HCT116 (cell line): ENCODE measurements at regions not wholly inside any gene's neighbourhood (a gene's known extent, or its start where the extent isn't known, plus 50 kb on each side); places are given as distances from the start of the nearest gene placed in this dataset.

Experiments used
- ATAC-seq: fragments of 200-7000 bp; cut with Tn5 transposase; 2 replicates; pipeline ENCODE4 v1.9.1; 2020; ENCODE audit warnings: mild to moderate bottlenecking, moderate library complexity
- BruUV-seq: library from RNA; stranded (reverse); fragments of 400-500 nt; replicated peaks from 2 replicates; lab custom pipeline; 2021; lab: Mats Ljungman, UMichigan
- CTCF ChIA-PET: fragments of 300-600 bp; sonication (Branson Sonifier 250); formaldehyde crosslinking; loops from one replicate; lab custom pipeline; 2021; ENCODE audit warnings: antibody characterized with exemption; lab: Charles Lee
- POLR2A ChIA-PET: fragments of 300-600, 350-600 bp; sonication (Branson Sonifier 250); formaldehyde crosslinking; loops from one replicate; lab custom pipeline; 2021; ENCODE audit warnings: antibody characterized with exemption; lab: Charles Lee
- RAD21 ChIA-PET, 2 experiments: fragments of 300-600 bp; sonication (Branson Sonifier 250); formaldehyde crosslinking; loops; one replicate each; lab custom pipeline; 2023; ENCODE audit warnings: low total read pairs in 2 of 2; ENCODE audit not compliant: uncharacterized antibody in 2 of 2, unreplicated experiment in 2 of 2, low non-redundant PET in 1 of 2; lab: Charles Lee
- DNase-seq: peaks from one replicate; pipeline ENCODE4 v3.0.0-alpha.2; 2010; ENCODE audit warnings: low read depth, low spot score
- H2AFZ ChIP-seq: fragments of 200-600 bp; shearing (Covaris generic), sonication (generic); 2 replicates; pipeline ENCODE4 v1.6.1; 2017; ENCODE audit warnings: low read depth, mixed run types, mixed read lengths, antibody characterized with exemption, low read length; ENCODE audit not compliant: poor library complexity, severe bottlenecking
- H3K27ac ChIP-seq: 2 replicates; pipeline ENCODE4 v1.5.1; 2012; ENCODE audit warnings: low read depth, low read length
- H3K27me3 ChIP-seq: fragments of 200-600 bp; sonication (generic); 2 replicates; pipeline ENCODE4 v1.6.1; 2016; ENCODE audit warnings: mixed run types, low read length, mixed read lengths; ENCODE audit not compliant: insufficient read depth
- H3K36me3 ChIP-seq, 2 experiments: fragments of 200-500 bp in 1 of 2; fragments of 200-600 bp in 1 of 2; sonication (Bioruptor generic) in 1 of 2; sonication (generic) in 1 of 2; 2 replicates each; pipeline versions ENCODE4 v1.5.1 to v1.6.1; 2014 to 2016; ENCODE audit warnings: low read length in 2 of 2, inconsistent platforms in 1 of 2, mixed read lengths in 1 of 2, mixed run types in 1 of 2; ENCODE audit not compliant: insufficient read depth in 2 of 2, control insufficient read depth in 1 of 2
- H3K4me1 ChIP-seq, 2 experiments: fragments of 200-600 bp in 1 of 2; sonication (generic) in 1 of 2; 2 replicates each; pipeline versions ENCODE4 v1.5.1 to v1.6.1; 2012 to 2017; ENCODE audit warnings: low read length in 2 of 2, inconsistent platforms in 1 of 2, mild to moderate bottlenecking in 1 of 2, mixed read lengths in 1 of 2, mixed run types in 1 of 2, moderate library complexity in 1 of 2; ENCODE audit not compliant: insufficient read depth in 2 of 2, control insufficient read depth in 1 of 2
- H3K4me2 ChIP-seq: fragments of 200-600 bp; sonication (generic); 2 replicates; pipeline ENCODE4 v1.6.1; 2017; ENCODE audit warnings: mixed run types, low read length, mixed read lengths
- H3K4me3 ChIP-seq, 2 experiments: fragments of 200-600 bp in 1 of 2; sonication (generic) in 1 of 2; replicated peaks in 1 of 2; 2 replicates each; pipeline ENCODE4 v1.5.1; 2011 to 2016; ENCODE audit warnings: low read length in 2 of 2, control low read depth in 1 of 2, low read depth in 1 of 2, mild to moderate bottlenecking in 1 of 2, mixed read lengths in 1 of 2, mixed run types in 1 of 2
- H3K79me2 ChIP-seq: fragments of 200-600 bp; sonication (generic); 2 replicates; pipeline ENCODE4 v1.6.1; 2017; ENCODE audit warnings: mild to moderate bottlenecking, mixed run types, low read length, moderate library complexity, mixed read lengths; ENCODE audit not compliant: insufficient read depth
- H3K9ac ChIP-seq: fragments of 200-600 bp; sonication (generic); 2 replicates; pipeline ENCODE4 v1.6.1; 2016; ENCODE audit warnings: low read length, mixed read lengths
- H3K9me2 ChIP-seq: fragments of 200-600 bp; sonication (generic), shearing (Covaris generic); 2 replicates; pipeline ENCODE4 v1.6.1; 2017; ENCODE audit warnings: mixed run types, mild to moderate bottlenecking, moderate library complexity; ENCODE audit not compliant: insufficient read depth
- H3K9me3 ChIP-seq, 2 experiments: fragments of 200-500 bp in 1 of 2; fragments of 200-600 bp in 1 of 2; sonication (Bioruptor generic) in 1 of 2; sonication (generic) in 1 of 2; 2 replicates each; pipeline ENCODE4 v1.6.1; 2014 to 2017; ENCODE audit warnings: low read length in 2 of 2, mixed read lengths in 2 of 2, inconsistent platforms in 1 of 2, low read depth in 1 of 2, mild to moderate bottlenecking in 1 of 2, mixed run types in 1 of 2, moderate library complexity in 1 of 2; ENCODE audit not compliant: control insufficient read depth in 1 of 2, insufficient read depth in 1 of 2
- H4K20me1 ChIP-seq: fragments of 200-600 bp; sonication (generic), shearing (Covaris generic); 2 replicates; pipeline ENCODE4 v1.6.1; 2017; ENCODE audit warnings: mixed run types, mild to moderate bottlenecking, moderate library complexity; ENCODE audit not compliant: insufficient read depth
- CBX3 ChIP-seq: IDR thresholded peaks from 2 replicates; pipeline ENCODE4 v1.6.1; 2012; ENCODE audit warnings: low read depth
- CEBPB ChIP-seq: IDR thresholded peaks from 2 replicates; pipeline ENCODE4 v1.6.1; 2012; ENCODE audit warnings: low read depth
- EGR1 ChIP-seq: IDR thresholded peaks from 2 replicates; pipeline ENCODE4 v1.6.1; 2012; ENCODE audit warnings: low read depth
- ELF1 ChIP-seq: IDR thresholded peaks from 2 replicates; pipeline ENCODE4 v1.6.1; 2012; ENCODE audit warnings: low read depth, borderline replicate concordance
- EZH2 ChIP-seq: fragments of 200-600 bp; sonication (generic); IDR thresholded peaks from 2 replicates; pipeline ENCODE4 v1.6.1; 2017; ENCODE audit warnings: antibody characterized with exemption, mixed run types
- EZH2phosphoT487 ChIP-seq: fragments of 200-600 bp; IDR thresholded peaks from 2 replicates; pipeline ENCODE4 v1.6.1; 2018; ENCODE audit warnings: antibody characterized with exemption, borderline replicate concordance
- FOSL1 ChIP-seq: IDR thresholded peaks from 2 replicates; pipeline ENCODE4 v1.6.1; 2012; ENCODE audit warnings: low read depth
- JUND ChIP-seq: IDR thresholded peaks from 2 replicates; pipeline ENCODE4 v1.6.1; 2012
- MAX ChIP-seq: IDR thresholded peaks from 2 replicates; pipeline ENCODE4 v1.6.1; 2012
- POLR2A ChIP-seq: IDR thresholded peaks from 2 replicates; pipeline ENCODE4 v1.7.0; 2011; ENCODE audit warnings: borderline replicate concordance; ENCODE audit not compliant: insufficient read depth, insufficient read length; ENCODE audit errors: extremely low read depth
- POLR2AphosphoS5 ChIP-seq: IDR thresholded peaks from 2 replicates; pipeline ENCODE4 v1.6.1; 2011; ENCODE audit warnings: mild to moderate bottlenecking, low read depth, low read length, moderate library complexity
- RAD21 ChIP-seq: IDR thresholded peaks from 2 replicates; pipeline ENCODE4 v1.6.1; 2012; ENCODE audit warnings: low read depth, mild to moderate bottlenecking
- SIN3A ChIP-seq: IDR thresholded peaks from 2 replicates; pipeline ENCODE4 v1.6.1; 2012; ENCODE audit warnings: low read depth
- SP1 ChIP-seq: IDR thresholded peaks from 2 replicates; pipeline ENCODE4 v1.6.1; 2012; ENCODE audit warnings: low read depth
- TCF7L2 ChIP-seq: IDR thresholded peaks from 2 replicates; pipeline ENCODE4 v1.7.0; 2011; ENCODE audit warnings: borderline replicate concordance, inconsistent platforms; ENCODE audit not compliant: insufficient read depth, insufficient read length; ENCODE audit errors: extremely low read depth
- ZBTB33 ChIP-seq: IDR thresholded peaks from 2 replicates; pipeline ENCODE4 v1.6.1; 2011; ENCODE audit warnings: mild to moderate bottlenecking, low read length, moderate library complexity; ENCODE audit not compliant: insufficient replicate concordance; ENCODE audit errors: extremely low read depth
- intact Hi-C: fragments of 100-400 bp; cut with micrococcal nuclease; formaldehyde crosslinking; loops from 2 replicates; pipeline ENCODE4 v1.10.0; 2022

GRCh38 chr4:71262161-71262560 lies 76.7 kb upstream of the SLC4A4 start (continued):
- TF ChIP-seq RAD21 (no peak), JUND (no peak), EZH2 (no peak), SP1 (no peak), CBX3 (no peak), EGR1 (no peak)

- no peaks in the 10 kb centered on the region for H3K4me1 ChIP-seq
- no peaks in the 10 kb centered on the region for H3K9me3 ChIP-seq
- H3K4me3 ChIP-seq = no peak overlapping the region
- no peak overlapping the region for H3K27ac ChIP-seq
- ChIA-PET CTCF (no interaction called here), POLR2A (no interaction called here), RAD21 (no interaction called here)
- H4K20me1 ChIP-seq = no peaks in the 10 kb centered on the region
- intact Hi-C loops = no loop called here
- H3K9me2 ChIP-seq = no peaks in the 10 kb centered on the region
- H3K9ac ChIP-seq = no peak overlapping the region
- BruUV-seq = no TSS peak
- H2AFZ ChIP-seq = no peak overlapping the region
- ATAC-seq (no peak), DNase-seq (no peak)
- no peaks in the 10 kb centered on the region for H3K79me2 ChIP-seq
- H3K36me3 ChIP-seq = no peaks in the 10 kb centered on the region
- no peak for TF ChIP-seq FOSL1
- H3K27me3 ChIP-seq = 0 out of 2 replicates have a peak, but pooled peaks cover 4% of the 10 kb centered on the region
- H3K4me2 ChIP-seq = no peak overlapping the region
These were observed 72.6 kb upstream of the SLC4A4 start for GRCh38 chr4:71266090-71266794.

- no peak for TF ChIP-seq TCF7L2
- TF ChIP-seq POLR2AphosphoS5 = no peak
- no peak for TF ChIP-seq SIN3A
- TF ChIP-seq MAX = no peak
- no peak for TF ChIP-seq FOSL1
- TF ChIP-seq EZH2phosphoT487 = no peak
- TF ChIP-seq JUND = no peak
- no peak for TF ChIP-seq ZBTB33
- TF ChIP-seq CBX3 = no peak
- no peak for TF ChIP-seq RAD21
- no peak for TF ChIP-seq EZH2
- TF ChIP-seq POLR2A = no peak
- TF ChIP-seq CEBPB = no peak
- TF ChIP-seq ELF1 = no peak
- DNase-seq (no peak), ATAC-seq (no peak)
- Histone ChIP-seq H3K9me3 (no peaks in the 10 kb centered on the region), H3K27ac (no peak overlapping the region), H3K4me2 (no peak overlapping the region), H3K4me1 (no peaks in the 10 kb centered on the region), H3K79me2 (no peaks in the 10 kb centered on the region), H3K27me3 (0 out of 2 replicates have a peak, but pooled peaks cover 4% of the 10 kb centered on the region), H3K9me2 (no peaks in the 10 kb centered on the region), H3K9ac (no peak overlapping the region), H3K4me3 (no peak overlapping the region), H3K36me3 (no peaks in the 10 kb centered on the region), H4K20me1 (no peaks in the 10 kb centered on the region), H2AFZ (no peak overlapping the region)
- no TSS peak for BruUV-seq
- intact Hi-C loops = no loop called here
- ChIA-PET CTCF (no interaction called here), POLR2A (no interaction called here), RAD21 (no interaction called here)
These were observed 71.6 kb upstream of the SLC4A4 start for GRCh38 chr4:71267244-71267643.
